ENCODE measurements at regions not wholly inside any gene's neighbourhood (a gene's known extent, or its start where the extent isn't known, plus 50 kb on each side); places are given as distances from the start of the nearest gene placed in this dataset.

DNA sequence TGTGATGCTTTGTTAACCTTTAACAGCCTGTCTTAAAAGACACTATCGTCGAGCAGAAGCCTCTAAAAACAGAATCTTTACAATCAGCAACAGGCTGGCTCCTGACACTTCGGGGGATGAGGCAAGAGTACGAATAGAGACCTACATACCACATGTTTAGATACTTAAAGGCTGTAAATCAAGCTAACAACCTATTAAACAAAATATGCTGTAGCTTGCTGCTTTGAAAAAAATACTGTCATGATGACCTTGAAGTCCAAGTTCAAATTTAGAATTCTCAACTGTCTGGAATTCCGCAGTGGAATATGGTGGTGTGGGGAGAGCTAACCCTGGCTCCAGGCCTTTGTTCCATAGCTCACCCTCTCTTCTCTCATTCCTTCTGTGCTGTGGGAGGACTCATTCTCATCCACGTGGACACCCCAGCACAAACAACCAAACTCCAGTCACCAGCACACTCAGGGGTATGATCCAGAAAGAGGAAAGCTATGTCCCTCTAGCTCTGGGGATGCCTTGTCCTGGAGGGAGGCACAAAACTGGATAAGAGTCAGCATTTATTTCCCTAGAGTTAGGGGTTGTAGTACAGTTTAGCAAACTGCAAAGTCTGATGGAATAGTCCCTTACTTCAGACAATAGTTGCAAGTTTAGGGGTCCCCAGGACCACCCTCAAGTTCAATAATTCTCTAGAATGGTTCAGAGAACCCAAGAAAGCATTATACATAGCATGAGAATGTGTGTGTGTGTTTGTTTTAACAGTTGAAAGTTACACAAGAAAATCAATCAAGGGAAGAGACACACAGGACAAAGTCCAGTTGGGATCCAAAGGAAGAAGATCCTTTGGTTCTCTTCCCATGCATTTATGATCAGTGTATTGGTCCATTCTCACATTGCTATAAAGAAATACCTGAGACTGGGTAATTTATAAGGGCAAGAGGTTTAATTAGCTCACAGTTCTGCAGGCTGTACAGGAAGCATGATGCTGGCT lies 196.1 kb upstream of the SVIL start:
- no TSS peak for BruUV-seq (replicated peaks)
- peaks cover 2 to 3% of the 10 kb centered on the region in 2 experiments; a peak in 1 of 5 replicates for H3K27me3 ChIP-seq (ENCODE audit: control insufficient read depth in 1 of 2, insufficient read depth in 2 of 2, low read length in 2 of 2)
- TF ChIP-seq CHD4 (IDR thresholded peaks at IDR 0.05; ENCODE audit: borderline replicate concordance, low read length) = no peak
- no peak for TF ChIP-seq CCDC6 (CRISPR knock-in tag; IDR thresholded peaks at IDR 0.05)
- no peak for TF ChIP-seq TGIF2 (CRISPR knock-in tag; IDR thresholded peaks at IDR 0.05)
- no peak for TF ChIP-seq ZNF296 (CRISPR knock-in tag; conservative IDR thresholded peaks at IDR 0.05)
- no peak for TF ChIP-seq WIZ (CRISPR knock-in tag; IDR thresholded peaks at IDR 0.05)
- no peak for TF ChIP-seq ZNF724P (CRISPR knock-in tag; IDR thresholded peaks at IDR 0.05; ENCODE audit: borderline replicate concordance)
- no peak for TF ChIP-seq ZNF546 (CRISPR knock-in tag; conservative IDR thresholded peaks at IDR 0.05)
- TF ChIP-seq, protein P1, sequence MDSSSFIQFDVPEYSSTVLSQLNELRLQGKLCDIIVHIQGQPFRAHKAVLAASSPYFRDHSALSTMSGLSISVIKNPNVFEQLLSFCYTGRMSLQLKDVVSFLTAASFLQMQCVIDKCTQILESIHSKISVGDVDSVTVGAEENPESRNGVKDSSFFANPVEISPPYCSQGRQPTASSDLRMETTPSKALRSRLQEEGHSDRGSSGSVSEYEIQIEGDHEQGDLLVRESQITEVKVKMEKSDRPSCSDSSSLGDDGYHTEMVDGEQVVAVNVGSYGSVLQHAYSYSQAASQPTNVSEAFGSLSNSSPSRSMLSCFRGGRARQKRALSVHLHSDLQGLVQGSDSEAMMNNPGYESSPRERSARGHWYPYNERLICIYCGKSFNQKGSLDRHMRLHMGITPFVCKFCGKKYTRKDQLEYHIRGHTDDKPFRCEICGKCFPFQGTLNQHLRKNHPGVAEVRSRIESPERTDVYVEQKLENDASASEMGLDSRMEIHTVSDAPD (CRISPR knock-in tag; IDR thresholded peaks at IDR 0.05) = no peak
- no peak for TF ChIP-seq ZSCAN21 (CRISPR knock-in tag; IDR thresholded peaks at IDR 0.05; ENCODE audit: borderline replicate concordance)
- no peak for TF ChIP-seq MLXIP (CRISPR knock-in tag; IDR thresholded peaks at IDR 0.05; ENCODE audit: borderline replicate concordance)
- no peak for TF ChIP-seq FOXP1 (IDR thresholded peaks at IDR 0.05)
- peak; percentile 47; the same call in 1 of the 2 replicates for TF ChIP-seq FOXP1 (CRISPR knock-in tag; IDR thresholded peaks at IDR 0.05)
- TF ChIP-seq MTF2 (CRISPR knock-in tag; IDR thresholded peaks at IDR 0.05; ENCODE audit: borderline replicate concordance) = no peak
- TF ChIP-seq FOXO1 (CRISPR knock-in tag; IDR thresholded peaks at IDR 0.05) = no peak
- no peak for TF ChIP-seq ZBTB37 (CRISPR knock-in tag; IDR thresholded peaks at IDR 0.05)
- TF ChIP-seq NBN (conservative IDR thresholded peaks at IDR 0.05) = no peak
- no peak for TF ChIP-seq ZNF10 (CRISPR knock-in tag; IDR thresholded peaks at IDR 0.05; ENCODE audit: borderline replicate concordance, low read depth)
- no peak for TF ChIP-seq LBX2 (CRISPR knock-in tag; IDR thresholded peaks at IDR 0.05; ENCODE audit: borderline replicate concordance)
- no peak for TF ChIP-seq ZNF160 (CRISPR knock-in tag; IDR thresholded peaks at IDR 0.05)

More for the DNA sequence above, 196.1 kb upstream of the SVIL start:
- FAIRE-seq (no peak), DNase-seq (ENCODE audit: low spot score) (peak; percentile 33), ATAC-seq (peak; percentile 65)
- Histone ChIP-seq H4K20me1 (ENCODE audit: insufficient read depth, low read length) (no peaks in the 10 kb centered on the region), H3K9me3 (ENCODE audit: low read length) (no peaks in the 10 kb centered on the region), H3K79me2 (ENCODE audit: insufficient read depth, low read length) (no peaks in the 10 kb centered on the region), H3K4me3 (replicated peaks in 1 of 3; ENCODE audit: insufficient read depth in 1 of 3, low read depth in 2 of 3, low read length in 3 of 3) (no peak overlapping the region), H3K9ac (ENCODE audit: insufficient read depth, low read depth, low read length) (no peak overlapping the region), H3K4me1 (ENCODE audit: insufficient read depth, low read length) (peaks cover 29% of the 10 kb centered on the region), H3K4me2 (ENCODE audit: low read depth, low read length) (0 out of 2 replicates have a peak overlapping the region, but pooled peaks have one; percentile 18), H2AFZ (ENCODE audit: low read length) (no peak overlapping the region), H3K27ac (ENCODE audit: extremely low read length, insufficient read depth, low read length) (no peak overlapping the region), H3K36me3 (replicated peaks in 1 of 2; ENCODE audit: control insufficient read depth in 1 of 2, insufficient read depth in 2 of 2, low read length in 2 of 2) (no peaks in the 10 kb centered on the region)
- POLR2A ChIA-PET = no interaction called here
- WGBS (ENCODE audit: low lambda C conversion rate) = 14% methylated on average over 6 of the region's 6 CpGs
- in situ Hi-C loops (cut with HindIII; ENCODE audit: extremely low pct_ligation_motif_present, low pct_unique_long_range_greater_than_20kb) (no loop called here), intact Hi-C loops (cut with micrococcal nuclease; ENCODE audit: unreplicated experiment) (no loop called here)
- CTCF ChIA-PET (ENCODE audit: low intra/inter-chr PET ratio, low total read pairs) = no interaction called here
